CD4-positive, alpha-beta T cell treated with Interleukin-1 beta for 1 hour (primary cell): ENCODE measurements at regions not wholly inside any gene's neighbourhood (a gene's known extent, or its start where the extent isn't known, plus 50 kb on each side); places are given as distances from the start of the nearest gene placed in this dataset.
"Not testable (repeated sequence)": the region's sequence is repeated elsewhere in the genome, so short reads cannot be mapped to it uniquely, and the experiment has no call there.

Experiments
- DNase-seq, 2 donors: peaks; one replicate each; pipeline ENCODE4 v3.0.0-alpha.2; 2020 to 2022

DNA sequence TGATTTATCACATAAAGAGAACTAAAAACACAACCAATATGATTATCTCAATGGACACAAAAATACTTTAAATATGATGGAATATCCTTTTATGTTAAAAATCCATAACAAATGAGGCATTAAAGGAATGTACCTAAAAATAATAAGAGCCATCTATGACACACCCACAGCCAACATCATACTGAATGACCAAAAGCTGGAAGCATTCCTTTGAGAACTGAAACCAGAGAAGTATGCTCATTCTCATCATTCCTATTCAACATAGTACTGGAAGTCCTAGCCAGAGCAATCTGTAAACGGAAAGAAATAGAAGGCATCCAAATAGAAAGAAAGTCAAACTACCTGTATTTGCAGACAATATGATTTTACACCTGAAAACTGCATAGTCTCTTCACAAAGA is 671.0 kb downstream of the SLITRK1 start:
- DNase-seq: no peak

- no peak for DNase-seq
Measured at GRCh38 chr13:83204886-83205285, 677.4 kb downstream of the SLITRK1 start.

DNA sequence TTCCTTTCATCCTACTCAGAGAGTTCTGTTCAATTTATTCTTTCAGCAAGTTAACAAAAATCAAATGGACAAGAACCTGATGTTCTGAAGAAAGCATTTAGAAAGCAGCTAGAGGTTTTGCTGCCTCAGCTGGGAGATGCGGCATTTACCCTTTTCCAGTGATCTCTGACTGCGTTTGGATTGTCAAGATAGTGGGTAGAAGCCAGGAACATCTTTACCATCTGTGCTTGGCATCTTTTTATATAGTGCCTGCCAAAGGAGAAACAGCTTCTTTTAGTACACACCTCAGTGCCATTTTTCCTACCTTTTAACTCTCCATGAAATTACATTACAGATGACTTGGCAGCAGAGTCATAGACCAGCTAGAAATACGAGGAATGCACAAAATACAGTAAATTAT is 680.8 kb downstream of the SLITRK1 start:
- no peak for DNase-seq

GRCh38 chr13:83197316-83197715 is 685.0 kb downstream of the SLITRK1 start:
- no peak for DNase-seq

DNA sequence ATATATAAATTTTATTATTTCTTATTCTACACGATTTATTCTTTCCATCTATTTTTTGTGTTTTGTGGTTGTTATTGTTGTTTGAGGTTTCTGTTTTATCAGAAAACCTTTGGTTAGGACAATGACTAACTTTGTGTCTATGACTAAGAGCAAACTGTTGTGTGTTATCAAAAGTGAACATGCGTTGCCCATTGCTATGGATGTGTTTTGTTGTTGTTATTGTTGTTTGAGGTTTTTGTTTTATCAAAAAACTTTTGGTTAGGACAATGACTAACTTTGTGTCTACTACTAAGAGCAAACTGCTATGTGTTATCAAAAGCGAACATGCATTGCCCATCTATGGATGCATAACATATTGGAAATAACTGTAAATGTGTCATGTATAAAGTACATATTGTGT is 692.3 kb downstream of the SLITRK1 start:
- no peak for DNase-seq

DNA sequence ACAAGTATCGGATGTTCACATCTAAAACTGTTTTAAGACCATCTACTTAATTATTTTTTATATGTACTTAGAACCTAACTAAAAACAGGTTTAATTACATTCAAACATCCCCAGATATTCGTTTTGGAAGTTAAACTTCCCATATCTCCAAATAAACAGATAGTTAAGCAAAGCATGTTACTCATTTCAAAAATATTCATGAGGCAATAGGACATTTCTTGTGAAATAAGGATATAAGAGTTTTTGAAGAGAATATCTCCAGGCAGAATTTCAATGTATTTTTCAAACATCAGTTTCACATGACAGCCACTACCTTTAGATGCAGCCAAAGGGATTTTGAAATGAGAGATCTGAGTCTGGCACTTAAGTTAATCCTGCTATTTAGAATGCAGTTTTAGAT is 697.5 kb downstream of the SLITRK1 start:
- DNase-seq: no peak

DNA sequence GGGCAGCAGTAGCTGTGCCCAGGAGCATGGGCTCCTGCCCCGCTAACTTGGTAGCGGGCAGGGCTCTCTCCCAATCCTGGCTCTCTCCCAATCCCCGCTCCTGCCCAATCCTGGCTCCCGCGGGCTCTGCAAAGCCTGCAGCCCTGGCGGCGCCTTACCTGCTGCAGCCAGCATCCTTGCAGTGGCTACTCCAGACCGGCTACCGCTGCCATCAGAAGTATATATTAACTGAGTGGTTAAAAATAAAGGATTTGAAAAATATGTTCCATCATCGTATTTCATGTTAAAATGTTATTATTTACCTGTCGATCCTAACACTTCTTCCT is 698.2 kb downstream of the SLITRK1 start:
- DNase-seq: no peak

- no peak for DNase-seq
Measured at GRCh38 chr13:83183439-83184149, 698.7 kb downstream of the SLITRK1 start.

- DNase-seq: no peak
Measured at GRCh38 chr13:83182845-83183244, 699.4 kb downstream of the SLITRK1 start.

DNA sequence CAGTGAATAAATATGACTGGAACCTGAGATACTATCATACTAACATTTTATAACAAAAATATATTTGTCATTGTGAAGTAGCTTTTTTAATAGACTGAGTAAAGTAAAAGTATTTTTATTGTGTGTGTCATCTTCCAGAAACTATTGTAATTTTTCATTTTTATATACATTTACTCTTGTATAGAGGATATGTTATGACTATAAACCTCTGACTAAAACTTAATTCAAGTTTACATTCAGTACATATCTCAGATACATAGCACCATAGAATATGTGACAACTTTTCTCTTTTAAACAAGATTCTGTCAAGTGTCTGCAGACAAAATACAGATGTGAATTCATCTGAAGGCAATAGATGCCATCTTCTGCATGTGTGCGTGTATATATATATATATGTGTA is 704.3 kb downstream of the SLITRK1 start:
- no peak for DNase-seq

GRCh38 chr13:83168590-83168989 is 713.7 kb downstream of the SLITRK1 start:
- DNase-seq: no peak

DNA sequence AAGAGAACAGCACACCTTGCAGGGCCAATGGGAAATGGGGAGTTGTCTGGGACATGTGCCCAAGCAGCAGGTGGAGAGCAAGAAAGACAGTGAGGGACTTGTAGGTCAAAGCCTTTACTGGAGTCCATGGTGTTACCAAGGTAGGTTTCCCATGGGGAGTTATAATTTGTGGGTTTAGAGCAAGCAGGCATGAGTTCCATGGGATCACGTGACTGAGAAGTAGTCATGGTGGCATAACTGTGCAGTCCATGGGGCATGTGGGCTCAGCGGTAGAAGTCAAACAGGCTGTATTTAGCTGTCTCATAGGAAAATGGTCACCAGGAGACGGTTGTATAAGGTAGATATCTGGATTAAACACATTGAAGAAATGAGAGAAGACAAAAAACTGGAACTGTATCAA is 715.1 kb downstream of the SLITRK1 start:
- no peak for DNase-seq

GRCh38 chr13:83166550-83166949 is 715.7 kb downstream of the SLITRK1 start:
- DNase-seq: no peak

DNA sequence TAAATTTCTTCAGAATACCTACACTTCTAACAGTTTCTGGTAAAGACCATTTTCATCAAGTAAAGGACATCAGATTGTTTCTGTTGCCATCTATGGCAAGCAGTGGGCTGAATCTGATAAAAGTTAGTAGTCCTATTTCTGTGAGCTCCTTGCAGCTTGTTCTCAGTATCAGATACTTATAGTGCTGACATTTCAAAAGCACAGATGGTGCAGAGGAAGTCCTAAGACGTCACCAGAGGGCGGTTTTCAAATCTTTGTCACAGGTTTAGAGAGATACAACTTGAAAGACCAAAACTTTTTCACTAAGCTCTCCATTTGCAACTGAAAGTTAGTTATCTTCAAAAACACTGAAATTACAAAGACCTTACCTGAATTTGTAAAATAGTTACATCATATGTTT is 719.8 kb downstream of the SLITRK1 start:
- DNase-seq: no peak

DNA sequence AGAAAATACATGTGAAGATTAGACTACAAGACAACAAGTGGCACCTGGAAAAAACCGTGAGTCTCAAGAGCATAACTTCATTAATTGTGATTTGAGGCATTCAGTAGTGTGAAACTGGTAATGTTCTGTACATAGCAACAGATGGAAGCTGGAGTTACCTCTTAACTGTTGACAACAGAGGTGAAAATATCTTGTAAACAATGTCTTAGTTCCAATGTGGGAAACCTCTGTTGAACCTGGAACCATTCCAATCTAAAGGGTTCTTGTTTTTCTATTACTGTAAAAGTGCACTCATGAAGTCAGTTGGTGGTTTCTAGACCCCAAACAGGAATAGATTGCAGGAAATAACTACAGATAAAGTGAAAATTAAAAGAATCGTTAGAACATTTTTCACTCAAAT is 728.4 kb downstream of the SLITRK1 start:
- no peak for DNase-seq

DNA sequence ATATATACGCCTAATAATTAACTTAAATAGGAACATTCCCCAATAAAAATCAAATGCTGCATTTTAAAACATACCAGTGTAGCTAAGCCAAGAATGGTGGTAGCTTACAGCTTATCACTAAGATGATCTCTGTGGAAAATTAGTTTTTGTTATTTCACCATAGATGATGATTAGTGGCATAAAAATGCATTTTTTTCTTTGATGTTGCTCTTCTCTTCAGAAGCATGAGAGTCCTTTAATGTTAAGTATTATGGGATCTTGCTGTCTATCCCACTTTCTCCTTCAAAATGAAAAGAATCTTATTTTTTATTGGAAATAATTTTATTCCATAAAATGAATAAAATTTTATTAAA is 731.0 kb downstream of the SLITRK1 start:
- DNase-seq: no peak

GRCh38 chr13:83150616-83151307 is 731.5 kb downstream of the SLITRK1 start:
- DNase-seq: no peak

DNA sequence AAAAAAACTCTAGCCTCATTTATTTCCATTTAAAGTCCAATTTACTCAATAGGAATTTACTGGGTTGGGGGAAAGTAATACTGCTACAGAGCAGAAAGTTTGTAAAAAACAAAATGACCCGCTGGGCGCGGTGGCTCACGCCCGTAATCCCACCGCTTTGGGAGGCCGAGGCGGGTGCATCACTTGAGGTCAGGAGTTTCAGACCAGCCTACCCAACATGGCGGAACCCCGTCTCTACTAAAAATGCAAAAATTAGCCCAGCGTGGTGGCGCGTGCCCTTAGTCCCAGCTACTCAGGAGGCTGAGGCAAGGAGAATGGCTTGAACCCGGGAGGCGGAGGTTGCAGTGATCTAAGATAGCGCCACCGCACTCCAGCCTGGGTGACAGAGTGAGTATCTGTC is 745.6 kb downstream of the SLITRK1 start:
- no peak for DNase-seq

DNA sequence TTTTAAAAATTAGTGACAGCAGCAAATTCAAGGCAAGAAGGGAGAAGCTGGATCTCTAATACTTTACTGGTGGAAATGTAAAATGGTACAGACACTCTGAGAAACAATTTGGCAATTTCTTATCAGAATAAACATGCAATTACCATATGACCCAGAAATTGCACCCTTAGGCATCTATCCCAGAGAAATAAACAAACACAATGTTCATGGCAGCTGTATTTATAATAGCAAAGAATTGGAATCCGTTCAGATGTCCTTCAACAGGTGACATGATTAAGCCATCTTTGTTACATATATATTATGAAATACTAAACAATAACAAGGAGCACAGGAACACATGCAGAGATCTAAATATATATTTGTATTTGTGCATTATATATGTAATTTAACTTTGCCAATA is 756.5 kb downstream of the SLITRK1 start:
- DNase-seq: no peak

GRCh38 chr13:83121896-83122295 is 760.4 kb downstream of the SLITRK1 start:
- no peak for DNase-seq

GRCh38 chr13:83117046-83117445 is 765.2 kb downstream of the SLITRK1 start:
- DNase-seq: no peak

GRCh38 chr13:83101574-83102247 is 780.6 kb downstream of the SLITRK1 start:
- not testable (repeated sequence) for DNase-seq

GRCh38 chr13:83100237-83100636 is 782.0 kb downstream of the SLITRK1 start:
- DNase-seq: no peak

DNA sequence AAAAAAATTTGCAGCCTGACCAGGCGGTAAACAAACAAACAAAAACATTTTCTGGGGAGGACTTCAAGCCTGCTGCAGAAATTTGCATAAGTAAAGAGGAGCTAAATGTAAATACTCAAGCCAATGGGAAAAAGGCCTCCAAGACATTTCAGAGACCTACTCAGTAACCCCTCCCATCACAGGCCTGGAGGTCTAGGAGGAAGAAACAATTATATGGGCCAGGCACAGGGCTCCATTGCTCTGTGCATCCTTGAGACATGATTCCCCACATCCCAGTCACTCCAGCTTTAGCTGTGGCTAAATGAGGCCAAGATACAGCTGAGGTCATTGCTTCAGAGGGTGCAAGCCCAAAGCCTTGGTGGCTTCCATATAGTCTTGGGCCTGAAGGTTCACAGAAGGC is 793.4 kb downstream of the SLITRK1 start:
- DNase-seq: no peak

- DNase-seq: no peak
Measured at GRCh38 chr13:83086948-83087347, 795.3 kb downstream of the SLITRK1 start.
